K562 (cell line): ENCODE measurements at regions not wholly inside any gene's neighbourhood (a gene's known extent, or its start where the extent isn't known, plus 50 kb on each side); places are given as distances from the start of the nearest gene placed in this dataset.

Experiments
- CCAR2 ChIP-seq: fragments of 200-400 bp; formaldehyde crosslinking; IDR thresholded peaks from 2 replicates; pipeline ENCODE4 v1.6.1; 2017; ENCODE audit warnings: mild to moderate bottlenecking, low read depth, low read length
- ERF ChIP-seq: fragments of 450-650 bp; formaldehyde crosslinking; IDR thresholded peaks from 2 replicates; pipeline ENCODE4 v1.4.0; 2020; ENCODE audit warnings: mild to moderate bottlenecking, mixed read lengths
- GABPB2 ChIP-seq: fragments of 250-450 bp; sonication (Bioruptor Pico); conservative IDR thresholded peaks from 2 replicates; pipeline ENCODE4 v1.5.1; 2021; ENCODE audit warnings: mild to moderate bottlenecking
- MLX ChIP-seq, 2 experiments: fragments of 450-650 bp in 1 of 2; sonication (generic) in 1 of 2; formaldehyde crosslinking; conservative IDR thresholded peaks; 2 replicates each; pipeline versions ENCODE4 v1.4.0 to v1.8.1; 2020 to 2022; ENCODE audit warnings: mild to moderate bottlenecking in 1 of 2, missing genetic modification reagents in 1 of 2
- NFYB ChIP-seq: IDR thresholded peaks from 2 replicates; pipeline ENCODE4 v1.6.1; 2011; ENCODE audit warnings: mild to moderate bottlenecking, moderate library complexity; ENCODE audit not compliant: insufficient read length; ENCODE audit errors: extremely low read depth
- POLR2AphosphoS2 ChIP-seq: IDR thresholded peaks from 2 replicates; pipeline ENCODE4 v1.6.1; 2012; ENCODE audit warnings: low read length, improper control_type of control experiment
- POU5F1 ChIP-seq: fragments of 150-350 bp; IDR thresholded peaks from 2 replicates; pipeline ENCODE4 v1.6.1; 2014; ENCODE audit warnings: borderline replicate concordance, low read length, low read depth, mild to moderate bottlenecking; ENCODE audit not compliant: partially characterized antibody
- RREB1 ChIP-seq: fragments of 250-450 bp; sonication (Bioruptor Pico); IDR thresholded peaks from 2 replicates; pipeline ENCODE4 v1.4.0; 2020
- STAT6 ChIP-seq: sonication (generic); formaldehyde crosslinking; IDR thresholded peaks from 2 replicates; pipeline ENCODE4 v1.8.1; 2023; ENCODE audit warnings: mild to moderate bottlenecking, missing genetic modification reagents
- ZBTB11 ChIP-seq, 3 experiments: fragments of 200-800 bp in 1 of 3; fragments of 250-450 bp in 1 of 3; fragments of 450-650 bp in 1 of 3; sonication (Bioruptor Pico) in 1 of 3; sonication (Bioruptor generic) in 1 of 3; formaldehyde crosslinking in 1 of 3; IDR thresholded peaks; 2 replicates each; pipeline versions ENCODE4 v1.6.1 to v1.8.0; 2016 to 2022; ENCODE audit warnings: mild to moderate bottlenecking in 2 of 3, missing genetic modification characterization in 2 of 3, missing compliant biosample characterization in 1 of 3, moderate library complexity in 1 of 3
- ZNF124 ChIP-seq: sonication (generic); formaldehyde crosslinking; IDR thresholded peaks from 2 replicates; pipeline ENCODE4 v1.8.1; 2022; ENCODE audit warnings: missing genetic modification reagents
- ZNF277 ChIP-seq: fragments of 250-450 bp; sonication (Bioruptor Pico); IDR thresholded peaks from 2 replicates; pipeline ENCODE4 v1.8.0; 2022; ENCODE audit warnings: inconsistent platforms, mild to moderate bottlenecking, moderate library complexity, borderline replicate concordance

GRCh38 chr7:41045556-41046123 lies 657.2 kb downstream of the INHBA start (continued):
- TF ChIP-seq RREB1 (CRISPR knock-in tag) (no peak), ZBTB11 (CRISPR knock-in tag; IDR thresholded peaks at IDR 0.05) (no peak), ERF (no peak), NFYB (no peak), STAT6 (CRISPR knock-in tag) (no peak), ZNF277 (CRISPR knock-in tag) (no peak), ZNF124 (CRISPR knock-in tag) (no peak), POLR2AphosphoS2 (no peak), GABPB2 (CRISPR knock-in tag) (no peak), POU5F1 (no peak), MLX (CRISPR knock-in tag; conservative IDR thresholded peaks at IDR 0.05) (no peak), CCAR2 (no peak)
